Panc1 (cell line): ENCODE measurements at regions not wholly inside any gene's neighbourhood (a gene's known extent, or its start where the extent isn't known, plus 50 kb on each side); places are given as distances from the start of the nearest gene placed in this dataset.

Source experiments
- CTCF ChIP-seq: fragments of 450-650 bp; IDR thresholded peaks from 2 replicates; pipeline ENCODE4 v1.5.1; 2017; ENCODE audit warnings: mild to moderate bottlenecking
- POLR2AphosphoS5 ChIP-seq: IDR thresholded peaks from 2 replicates; pipeline ENCODE4 v1.6.1; 2012; ENCODE audit warnings: mild to moderate bottlenecking, low read depth, low read length, moderate library complexity
- REST ChIP-seq, 2 experiments: IDR thresholded peaks; 2 replicates each; pipeline ENCODE4 v1.6.1; 2011 to 2012; ENCODE audit warnings: low read depth in 2 of 2, control low read depth in 1 of 2, low read length in 1 of 2, mild to moderate bottlenecking in 1 of 2, moderate library complexity in 1 of 2; ENCODE audit not compliant: insufficient read depth in 1 of 2
- TCF7L2 ChIP-seq: IDR thresholded peaks from 2 replicates; pipeline ENCODE4 v1.6.1; 2011; ENCODE audit warnings: mild to moderate bottlenecking, low read depth, low read length, inconsistent platforms

GRCh38 chr2:4300616-4301015 lies 597.2 kb downstream of the DCDC2C start:
- TF ChIP-seq CTCF (no peak), REST (IDR thresholded peaks at IDR 0.05; ENCODE audit: insufficient read depth in 1 of 2, low read depth in 2 of 2, low read length in 1 of 2) (no peak), POLR2AphosphoS5 (no peak), TCF7L2 (no peak)
